ENCODE measurements at regions not wholly inside any gene's neighbourhood (a gene's known extent, or its start where the extent isn't known, plus 50 kb on each side); places are given as distances from the start of the nearest gene placed in this dataset.

DNA sequence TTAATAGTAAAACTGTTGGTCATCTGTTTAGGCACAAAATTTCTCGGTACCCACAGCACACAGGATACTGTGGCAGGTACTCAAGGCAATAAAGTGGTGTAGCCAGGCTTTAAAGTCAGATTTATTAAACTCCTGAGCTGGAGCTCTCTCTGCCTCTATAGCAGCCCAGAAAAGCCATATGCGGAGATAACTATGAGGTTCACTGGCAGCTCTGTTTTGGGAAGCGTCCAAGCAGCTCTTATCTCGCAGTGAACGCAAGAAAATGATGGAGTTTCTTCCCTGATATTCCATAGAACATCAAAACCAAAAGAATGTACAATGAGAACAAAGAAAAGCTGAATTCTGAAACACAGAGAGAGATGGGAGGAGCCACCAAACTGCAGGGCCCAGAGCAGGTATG lies 248.3 kb downstream of the C1orf94 start:
- TF ChIP-seq, protein P1, sequence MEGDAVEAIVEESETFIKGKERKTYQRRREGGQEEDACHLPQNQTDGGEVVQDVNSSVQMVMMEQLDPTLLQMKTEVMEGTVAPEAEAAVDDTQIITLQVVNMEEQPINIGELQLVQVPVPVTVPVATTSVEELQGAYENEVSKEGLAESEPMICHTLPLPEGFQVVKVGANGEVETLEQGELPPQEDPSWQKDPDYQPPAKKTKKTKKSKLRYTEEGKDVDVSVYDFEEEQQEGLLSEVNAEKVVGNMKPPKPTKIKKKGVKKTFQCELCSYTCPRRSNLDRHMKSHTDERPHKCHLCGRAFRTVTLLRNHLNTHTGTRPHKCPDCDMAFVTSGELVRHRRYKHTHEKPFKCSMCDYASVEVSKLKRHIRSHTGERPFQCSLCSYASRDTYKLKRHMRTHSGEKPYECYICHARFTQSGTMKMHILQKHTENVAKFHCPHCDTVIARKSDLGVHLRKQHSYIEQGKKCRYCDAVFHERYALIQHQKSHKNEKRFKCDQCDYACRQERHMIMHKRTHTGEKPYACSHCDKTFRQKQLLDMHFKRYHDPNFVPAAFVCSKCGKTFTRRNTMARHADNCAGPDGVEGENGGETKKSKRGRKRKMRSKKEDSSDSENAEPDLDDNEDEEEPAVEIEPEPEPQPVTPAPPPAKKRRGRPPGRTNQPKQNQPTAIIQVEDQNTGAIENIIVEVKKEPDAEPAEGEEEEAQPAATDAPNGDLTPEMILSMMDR (conservative IDR thresholded peaks at IDR 0.05; ENCODE audit: low read depth in 2 of 2), result no peak
- no peak for TF ChIP-seq CREB1 (CRISPR knock-in tag; IDR thresholded peaks at IDR 0.05; ENCODE audit: low read depth)
- TF ChIP-seq EZH2 (IDR thresholded peaks at IDR 0.05; ENCODE audit: low read depth, unreplicated experiment), result no peak
- no peak for TF ChIP-seq EZH2phosphoT487 (IDR thresholded peaks at IDR 0.05; ENCODE audit: unreplicated experiment)
- TF ChIP-seq STAT1 (IDR thresholded peaks at IDR 0.05; ENCODE audit: unreplicated experiment), result no peak
- TF ChIP-seq, protein P2, sequence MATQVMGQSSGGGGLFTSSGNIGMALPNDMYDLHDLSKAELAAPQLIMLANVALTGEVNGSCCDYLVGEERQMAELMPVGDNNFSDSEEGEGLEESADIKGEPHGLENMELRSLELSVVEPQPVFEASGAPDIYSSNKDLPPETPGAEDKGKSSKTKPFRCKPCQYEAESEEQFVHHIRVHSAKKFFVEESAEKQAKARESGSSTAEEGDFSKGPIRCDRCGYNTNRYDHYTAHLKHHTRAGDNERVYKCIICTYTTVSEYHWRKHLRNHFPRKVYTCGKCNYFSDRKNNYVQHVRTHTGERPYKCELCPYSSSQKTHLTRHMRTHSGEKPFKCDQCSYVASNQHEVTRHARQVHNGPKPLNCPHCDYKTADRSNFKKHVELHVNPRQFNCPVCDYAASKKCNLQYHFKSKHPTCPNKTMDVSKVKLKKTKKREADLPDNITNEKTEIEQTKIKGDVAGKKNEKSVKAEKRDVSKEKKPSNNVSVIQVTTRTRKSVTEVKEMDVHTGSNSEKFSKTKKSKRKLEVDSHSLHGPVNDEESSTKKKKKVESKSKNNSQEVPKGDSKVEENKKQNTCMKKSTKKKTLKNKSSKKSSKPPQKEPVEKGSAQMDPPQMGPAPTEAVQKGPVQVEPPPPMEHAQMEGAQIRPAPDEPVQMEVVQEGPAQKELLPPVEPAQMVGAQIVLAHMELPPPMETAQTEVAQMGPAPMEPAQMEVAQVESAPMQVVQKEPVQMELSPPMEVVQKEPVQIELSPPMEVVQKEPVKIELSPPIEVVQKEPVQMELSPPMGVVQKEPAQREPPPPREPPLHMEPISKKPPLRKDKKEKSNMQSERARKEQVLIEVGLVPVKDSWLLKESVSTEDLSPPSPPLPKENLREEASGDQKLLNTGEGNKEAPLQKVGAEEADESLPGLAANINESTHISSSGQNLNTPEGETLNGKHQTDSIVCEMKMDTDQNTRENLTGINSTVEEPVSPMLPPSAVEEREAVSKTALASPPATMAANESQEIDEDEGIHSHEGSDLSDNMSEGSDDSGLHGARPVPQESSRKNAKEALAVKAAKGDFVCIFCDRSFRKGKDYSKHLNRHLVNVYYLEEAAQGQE (IDR thresholded peaks at IDR 0.05; ENCODE audit: unreplicated experiment), result no peak
- TF ChIP-seq POLR2AphosphoS5 (IDR thresholded peaks at IDR 0.05; ENCODE audit: low read depth), result no peak
- TF ChIP-seq, protein P3, sequence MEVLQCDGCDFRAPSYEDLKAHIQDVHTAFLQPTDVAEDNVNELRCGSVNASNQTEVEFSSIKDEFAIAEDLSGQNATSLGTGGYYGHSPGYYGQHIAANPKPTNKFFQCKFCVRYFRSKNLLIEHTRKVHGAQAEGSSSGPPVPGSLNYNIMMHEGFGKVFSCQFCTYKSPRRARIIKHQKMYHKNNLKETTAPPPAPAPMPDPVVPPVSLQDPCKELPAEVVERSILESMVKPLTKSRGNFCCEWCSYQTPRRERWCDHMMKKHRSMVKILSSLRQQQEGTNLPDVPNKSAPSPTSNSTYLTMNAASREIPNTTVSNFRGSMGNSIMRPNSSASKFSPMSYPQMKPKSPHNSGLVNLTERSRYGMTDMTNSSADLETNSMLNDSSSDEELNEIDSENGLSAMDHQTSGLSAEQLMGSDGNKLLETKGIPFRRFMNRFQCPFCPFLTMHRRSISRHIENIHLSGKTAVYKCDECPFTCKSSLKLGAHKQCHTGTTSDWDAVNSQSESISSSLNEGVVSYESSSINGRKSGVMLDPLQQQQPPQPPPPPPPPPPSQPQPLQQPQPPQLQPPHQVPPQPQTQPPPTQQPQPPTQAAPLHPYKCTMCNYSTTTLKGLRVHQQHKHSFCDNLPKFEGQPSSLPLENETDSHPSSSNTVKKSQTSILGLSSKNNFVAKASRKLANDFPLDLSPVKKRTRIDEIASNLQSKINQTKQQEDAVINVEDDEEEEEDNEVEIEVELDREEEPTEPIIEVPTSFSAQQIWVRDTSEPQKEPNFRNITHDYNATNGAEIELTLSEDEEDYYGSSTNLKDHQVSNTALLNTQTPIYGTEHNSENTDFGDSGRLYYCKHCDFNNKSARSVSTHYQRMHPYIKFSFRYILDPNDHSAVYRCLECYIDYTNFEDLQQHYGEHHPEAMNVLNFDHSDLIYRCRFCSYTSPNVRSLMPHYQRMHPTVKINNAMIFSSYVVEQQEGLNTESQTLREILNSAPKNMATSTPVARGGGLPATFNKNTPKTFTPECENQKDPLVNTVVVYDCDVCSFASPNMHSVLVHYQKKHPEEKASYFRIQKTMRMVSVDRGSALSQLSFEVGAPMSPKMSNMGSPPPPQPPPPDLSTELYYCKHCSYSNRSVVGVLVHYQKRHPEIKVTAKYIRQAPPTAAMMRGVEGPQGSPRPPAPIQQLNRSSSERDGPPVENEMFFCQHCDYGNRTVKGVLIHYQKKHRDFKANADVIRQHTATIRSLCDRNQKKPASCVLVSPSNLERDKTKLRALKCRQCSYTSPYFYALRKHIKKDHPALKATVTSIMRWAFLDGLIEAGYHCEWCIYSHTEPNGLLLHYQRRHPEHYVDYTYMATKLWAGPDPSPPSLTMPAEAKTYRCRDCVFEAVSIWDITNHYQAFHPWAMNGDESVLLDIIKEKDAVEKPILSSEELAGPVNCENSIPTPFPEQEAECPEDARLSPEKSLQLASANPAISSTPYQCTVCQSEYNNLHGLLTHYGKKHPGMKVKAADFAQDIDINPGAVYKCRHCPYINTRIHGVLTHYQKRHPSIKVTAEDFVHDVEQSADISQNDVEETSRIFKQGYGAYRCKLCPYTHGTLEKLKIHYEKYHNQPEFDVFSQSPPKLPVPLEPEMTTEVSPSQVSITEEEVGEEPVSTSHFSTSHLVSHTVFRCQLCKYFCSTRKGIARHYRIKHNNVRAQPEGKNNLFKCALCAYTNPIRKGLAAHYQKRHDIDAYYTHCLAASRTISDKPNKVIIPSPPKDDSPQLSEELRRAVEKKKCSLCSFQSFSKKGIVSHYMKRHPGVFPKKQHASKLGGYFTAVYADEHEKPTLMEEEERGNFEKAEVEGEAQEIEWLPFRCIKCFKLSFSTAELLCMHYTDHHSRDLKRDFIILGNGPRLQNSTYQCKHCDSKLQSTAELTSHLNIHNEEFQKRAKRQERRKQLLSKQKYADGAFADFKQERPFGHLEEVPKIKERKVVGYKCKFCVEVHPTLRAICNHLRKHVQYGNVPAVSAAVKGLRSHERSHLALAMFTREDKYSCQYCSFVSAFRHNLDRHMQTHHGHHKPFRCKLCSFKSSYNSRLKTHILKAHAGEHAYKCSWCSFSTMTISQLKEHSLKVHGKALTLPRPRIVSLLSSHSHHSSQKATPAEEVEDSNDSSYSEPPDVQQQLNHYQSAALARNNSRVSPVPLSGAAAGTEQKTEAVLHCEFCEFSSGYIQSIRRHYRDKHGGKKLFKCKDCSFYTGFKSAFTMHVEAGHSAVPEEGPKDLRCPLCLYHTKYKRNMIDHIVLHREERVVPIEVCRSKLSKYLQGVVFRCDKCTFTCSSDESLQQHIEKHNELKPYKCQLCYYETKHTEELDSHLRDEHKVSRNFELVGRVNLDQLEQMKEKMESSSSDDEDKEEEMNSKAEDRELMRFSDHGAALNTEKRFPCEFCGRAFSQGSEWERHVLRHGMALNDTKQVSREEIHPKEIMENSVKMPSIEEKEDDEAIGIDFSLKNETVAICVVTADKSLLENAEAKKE (CRISPR knock-in tag; IDR thresholded peaks at IDR 0.05), result no peak
- no peak for TF ChIP-seq NANOG (IDR thresholded peaks at IDR 0.05; ENCODE audit: borderline replicate concordance)
- no peak for TF ChIP-seq ZNF331 (CRISPR knock-in tag; IDR thresholded peaks at IDR 0.05; ENCODE audit: low read depth)
- TF ChIP-seq, protein P4, sequence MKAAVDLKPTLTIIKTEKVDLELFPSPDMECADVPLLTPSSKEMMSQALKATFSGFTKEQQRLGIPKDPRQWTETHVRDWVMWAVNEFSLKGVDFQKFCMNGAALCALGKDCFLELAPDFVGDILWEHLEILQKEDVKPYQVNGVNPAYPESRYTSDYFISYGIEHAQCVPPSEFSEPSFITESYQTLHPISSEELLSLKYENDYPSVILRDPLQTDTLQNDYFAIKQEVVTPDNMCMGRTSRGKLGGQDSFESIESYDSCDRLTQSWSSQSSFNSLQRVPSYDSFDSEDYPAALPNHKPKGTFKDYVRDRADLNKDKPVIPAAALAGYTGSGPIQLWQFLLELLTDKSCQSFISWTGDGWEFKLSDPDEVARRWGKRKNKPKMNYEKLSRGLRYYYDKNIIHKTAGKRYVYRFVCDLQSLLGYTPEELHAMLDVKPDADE (IDR thresholded peaks at IDR 0.05), result no peak
- TF ChIP-seq JUNB (IDR thresholded peaks at IDR 0.05; ENCODE audit: unreplicated experiment), result no peak
- no peak for TF ChIP-seq ZNF114 (CRISPR knock-in tag; IDR thresholded peaks at IDR 0.05)

Measured in GM23338 (cell line).